T-helper 9 cell (primary cell): ENCODE measurements at regions not wholly inside any gene's neighbourhood (a gene's known extent, or its start where the extent isn't known, plus 50 kb on each side); places are given as distances from the start of the nearest gene placed in this dataset.

ENCODE experiments used
- DNase-seq: peaks from one replicate; pipeline ENCODE4 v3.0.0-alpha.2; 2020

GRCh38 chr18:67379981-67380380, 136.5 kb downstream of the DSEL start:
- DNase-seq: no peak

GRCh38 chr18:67376372-67376771, 140.1 kb downstream of the DSEL start:
- DNase-seq: no peak

GRCh38 chr18:67373636-67374035, 142.9 kb downstream of the DSEL start:
- no peak for DNase-seq

GRCh38 chr18:67367540-67367939, 149.0 kb downstream of the DSEL start:
- DNase-seq: no peak

GRCh38 chr18:67363694-67364093, 152.8 kb downstream of the DSEL start:
- DNase-seq: no peak

GRCh38 chr18:67362906-67363305, 153.6 kb downstream of the DSEL start:
- no peak for DNase-seq

GRCh38 chr18:67359873-67360838, 156.4 kb downstream of the DSEL start:
- no peak for DNase-seq

GRCh38 chr18:67358947-67359346, 157.6 kb downstream of the DSEL start:
- no peak for DNase-seq

GRCh38 chr18:67354692-67355091, 161.8 kb downstream of the DSEL start:
- no peak for DNase-seq

- no peak for DNase-seq
Measured at GRCh38 chr18:67354091-67354490, 162.4 kb downstream of the DSEL start.

- no peak for DNase-seq
Measured at GRCh38 chr18:67347438-67347837, 169.1 kb downstream of the DSEL start.

- DNase-seq: no peak
Measured at GRCh38 chr18:67342159-67342558, 174.4 kb downstream of the DSEL start.

GRCh38 chr18:67337696-67338095, 178.8 kb downstream of the DSEL start:
- no peak for DNase-seq

- no peak for DNase-seq
Measured at GRCh38 chr18:67331857-67332256, 184.7 kb downstream of the DSEL start.

- no peak for DNase-seq
Measured at GRCh38 chr18:67319109-67319508, 197.4 kb downstream of the DSEL start.

GRCh38 chr18:67318651-67319050, 197.9 kb downstream of the DSEL start:
- DNase-seq: no peak

- no peak for DNase-seq
Measured at GRCh38 chr18:67310826-67311225, 205.7 kb downstream of the DSEL start.

- no peak for DNase-seq
Measured at GRCh38 chr18:67308819-67309218, 207.7 kb downstream of the DSEL start.

GRCh38 chr18:67305466-67305865, 211.1 kb downstream of the DSEL start:
- no peak for DNase-seq

- DNase-seq: no peak
Measured at GRCh38 chr18:67302043-67302442, 214.5 kb downstream of the DSEL start.

GRCh38 chr18:67301592-67301991, 214.9 kb downstream of the DSEL start:
- no peak for DNase-seq

- DNase-seq: peak; percentile 4
Measured at GRCh38 chr18:67300498-67300897, 216.0 kb downstream of the DSEL start.

- no peak for DNase-seq
Measured at GRCh38 chr18:67292814-67293213, 223.7 kb downstream of the DSEL start.

GRCh38 chr18:67290421-67290820, 226.1 kb downstream of the DSEL start:
- no peak for DNase-seq

- DNase-seq: no peak
Measured at GRCh38 chr18:67285583-67285982, 230.9 kb downstream of the DSEL start.
